ENCODE measurements at regions not wholly inside any gene's neighbourhood (a gene's known extent, or its start where the extent isn't known, plus 50 kb on each side); places are given as distances from the start of the nearest gene placed in this dataset.

DNA sequence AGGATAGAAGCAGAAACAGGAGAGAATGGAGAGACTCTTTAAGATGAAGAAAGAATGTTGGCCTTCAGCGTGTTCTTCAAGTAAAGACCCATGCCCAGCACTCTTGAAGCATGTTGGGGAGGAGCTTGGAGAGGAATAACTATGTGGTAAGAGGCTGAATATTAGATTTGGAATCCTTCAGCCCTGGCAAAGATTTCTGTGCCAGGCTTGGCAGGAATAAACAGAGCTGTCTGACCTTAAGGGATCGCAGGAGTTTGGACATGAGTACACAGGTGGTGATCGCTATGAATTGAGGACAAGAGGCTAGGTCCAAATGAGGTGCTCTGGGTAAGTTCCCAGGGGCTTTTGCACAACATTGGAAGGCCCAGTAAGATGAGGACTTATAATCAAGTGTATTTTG is 132.6 kb upstream of the TBL1XR1 start:
- DNase-seq (ENCODE audit: low spot score) (no peak), ATAC-seq (no peak)
- Mint-ChIP-seq H3K4me1 (0 out of 2 replicates have a peak, but pooled peaks cover 2% of the 10 kb centered on the region), H3K27me3 (ENCODE audit: low read depth) (no peaks in the 10 kb centered on the region; the same call in 1 of the 2 replicates), H3K9me3 (no peaks in the 10 kb centered on the region), H3K36me3 (no peaks in the 10 kb centered on the region), H3K4me3 (no peak overlapping the region), H3K27ac (no peak overlapping the region)
- POLR2A ChIA-PET: no interaction called here
- CTCF ChIA-PET: no interaction called here
- TF ChIP-seq GTF2I (CRISPR knock-in tag; conservative IDR thresholded peaks at IDR 0.05) (no peak), PRRX2 (CRISPR knock-in tag; IDR thresholded peaks at IDR 0.05) (no peak), ESRRA (CRISPR knock-in tag; IDR thresholded peaks at IDR 0.05; ENCODE audit: borderline replicate concordance) (no peak), KAT7 (CRISPR knock-in tag; IDR thresholded peaks at IDR 0.05; ENCODE audit: borderline replicate concordance) (no peak), JAZF1 (CRISPR knock-in tag; IDR thresholded peaks at IDR 0.05) (no peak), TEAD4 (CRISPR knock-in tag; IDR thresholded peaks at IDR 0.05) (no peak), TP53 (CRISPR knock-in tag; IDR thresholded peaks at IDR 0.05) (no peak), SOX15 (CRISPR knock-in tag; IDR thresholded peaks at IDR 0.05) (no peak), ZBTB21 (CRISPR knock-in tag; IDR thresholded peaks at IDR 0.05; ENCODE audit: borderline replicate concordance) (no peak)
- TF ChIP-seq, protein P1, sequence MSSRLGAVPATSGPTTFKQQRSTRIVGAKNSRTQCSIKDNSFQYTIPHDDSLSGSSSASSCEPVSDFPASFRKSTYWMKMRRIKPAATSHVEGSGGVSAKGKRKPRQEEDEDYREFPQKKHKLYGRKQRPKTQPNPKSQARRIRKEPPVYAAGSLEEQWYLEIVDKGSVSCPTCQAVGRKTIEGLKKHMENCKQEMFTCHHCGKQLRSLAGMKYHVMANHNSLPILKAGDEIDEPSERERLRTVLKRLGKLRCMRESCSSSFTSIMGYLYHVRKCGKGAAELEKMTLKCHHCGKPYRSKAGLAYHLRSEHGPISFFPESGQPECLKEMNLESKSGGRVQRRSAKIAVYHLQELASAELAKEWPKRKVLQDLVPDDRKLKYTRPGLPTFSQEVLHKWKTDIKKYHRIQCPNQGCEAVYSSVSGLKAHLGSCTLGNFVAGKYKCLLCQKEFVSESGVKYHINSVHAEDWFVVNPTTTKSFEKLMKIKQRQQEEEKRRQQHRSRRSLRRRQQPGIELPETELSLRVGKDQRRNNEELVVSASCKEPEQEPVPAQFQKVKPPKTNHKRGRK (CRISPR knock-in tag; IDR thresholded peaks at IDR 0.05; ENCODE audit: borderline replicate concordance): no peak

DNA sequence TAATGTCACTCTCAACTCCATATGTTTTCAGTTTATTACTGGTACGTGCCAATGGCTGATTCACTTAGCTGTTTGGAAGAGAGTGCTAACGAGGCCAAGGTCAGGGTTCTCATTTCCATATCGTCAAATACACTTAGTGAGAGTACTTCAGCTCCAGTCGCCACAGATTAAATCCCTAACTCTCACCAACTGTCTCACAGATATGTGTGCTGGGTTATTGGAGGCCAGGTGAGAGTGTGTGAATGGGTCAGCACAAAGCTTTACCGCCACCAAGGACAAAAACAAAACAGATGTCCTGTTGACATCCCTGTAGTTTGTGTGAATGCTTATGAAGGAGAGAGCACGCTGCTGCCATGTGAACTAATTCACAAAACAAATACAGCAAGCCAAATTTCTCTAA is 133.5 kb upstream of the TBL1XR1 start:
- H3K36me3 Mint-ChIP-seq: no peaks in the 10 kb centered on the region
- ChIA-PET POLR2A (no interaction called here), CTCF (no interaction called here)
- ATAC-seq (no peak), DNase-seq (ENCODE audit: low spot score) (no peak)
- no peak overlapping the region for H3K4me3 Mint-ChIP-seq
- H3K4me1 Mint-ChIP-seq: 0 out of 2 replicates have a peak, but pooled peaks cover 2% of the 10 kb centered on the region
- no peaks in the 10 kb centered on the region; the same call in 1 of the 2 replicates for H3K27me3 Mint-ChIP-seq (ENCODE audit: low read depth)
- no peak overlapping the region for H3K27ac Mint-ChIP-seq
- TF ChIP-seq, protein P2, sequence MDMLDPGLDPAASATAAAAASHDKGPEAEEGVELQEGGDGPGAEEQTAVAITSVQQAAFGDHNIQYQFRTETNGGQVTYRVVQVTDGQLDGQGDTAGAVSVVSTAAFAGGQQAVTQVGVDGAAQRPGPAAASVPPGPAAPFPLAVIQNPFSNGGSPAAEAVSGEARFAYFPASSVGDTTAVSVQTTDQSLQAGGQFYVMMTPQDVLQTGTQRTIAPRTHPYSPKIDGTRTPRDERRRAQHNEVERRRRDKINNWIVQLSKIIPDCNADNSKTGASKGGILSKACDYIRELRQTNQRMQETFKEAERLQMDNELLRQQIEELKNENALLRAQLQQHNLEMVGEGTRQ (CRISPR knock-in tag; IDR thresholded peaks at IDR 0.05): no peak
- TF ChIP-seq ZBTB21 (CRISPR knock-in tag; IDR thresholded peaks at IDR 0.05; ENCODE audit: borderline replicate concordance) (no peak), ZNF263 (CRISPR knock-in tag; IDR thresholded peaks at IDR 0.05; ENCODE audit: low read depth) (no peak), ZNF416 (CRISPR knock-in tag; IDR thresholded peaks at IDR 0.05) (no peak), JAZF1 (CRISPR knock-in tag; IDR thresholded peaks at IDR 0.05) (no peak), RORB (CRISPR knock-in tag; IDR thresholded peaks at IDR 0.05) (no peak), NR1H2 (CRISPR knock-in tag; IDR thresholded peaks at IDR 0.05) (no peak), MXD4 (CRISPR knock-in tag; IDR thresholded peaks at IDR 0.05; ENCODE audit: borderline replicate concordance) (no peak), MYBL2 (CRISPR knock-in tag; IDR thresholded peaks at IDR 0.05) (no peak), ELF4 (CRISPR knock-in tag; IDR thresholded peaks at IDR 0.05; ENCODE audit: low read depth) (no peak), ZNF138 (CRISPR knock-in tag; conservative IDR thresholded peaks at IDR 0.05) (no peak), ZNF219 (CRISPR knock-in tag; IDR thresholded peaks at IDR 0.05; ENCODE audit: borderline replicate concordance) (no peak), NR2C2 (CRISPR knock-in tag; IDR thresholded peaks at IDR 0.05) (no peak), GTF2I (CRISPR knock-in tag; conservative IDR thresholded peaks at IDR 0.05) (no peak)
- TF ChIP-seq, protein P3, sequence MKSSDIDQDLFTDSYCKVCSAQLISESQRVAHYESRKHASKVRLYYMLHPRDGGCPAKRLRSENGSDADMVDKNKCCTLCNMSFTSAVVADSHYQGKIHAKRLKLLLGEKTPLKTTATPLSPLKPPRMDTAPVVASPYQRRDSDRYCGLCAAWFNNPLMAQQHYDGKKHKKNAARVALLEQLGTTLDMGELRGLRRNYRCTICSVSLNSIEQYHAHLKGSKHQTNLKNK (CRISPR knock-in tag; IDR thresholded peaks at IDR 0.05): no peak
- TF ChIP-seq, protein P4, sequence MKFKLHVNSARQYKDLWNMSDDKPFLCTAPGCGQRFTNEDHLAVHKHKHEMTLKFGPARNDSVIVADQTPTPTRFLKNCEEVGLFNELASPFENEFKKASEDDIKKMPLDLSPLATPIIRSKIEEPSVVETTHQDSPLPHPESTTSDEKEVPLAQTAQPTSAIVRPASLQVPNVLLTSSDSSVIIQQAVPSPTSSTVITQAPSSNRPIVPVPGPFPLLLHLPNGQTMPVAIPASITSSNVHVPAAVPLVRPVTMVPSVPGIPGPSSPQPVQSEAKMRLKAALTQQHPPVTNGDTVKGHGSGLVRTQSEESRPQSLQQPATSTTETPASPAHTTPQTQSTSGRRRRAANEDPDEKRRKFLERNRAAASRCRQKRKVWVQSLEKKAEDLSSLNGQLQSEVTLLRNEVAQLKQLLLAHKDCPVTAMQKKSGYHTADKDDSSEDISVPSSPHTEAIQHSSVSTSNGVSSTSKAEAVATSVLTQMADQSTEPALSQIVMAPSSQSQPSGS (CRISPR knock-in tag; IDR thresholded peaks at IDR 0.05; ENCODE audit: borderline replicate concordance, low read depth): no peak
- TF ChIP-seq, protein P5, sequence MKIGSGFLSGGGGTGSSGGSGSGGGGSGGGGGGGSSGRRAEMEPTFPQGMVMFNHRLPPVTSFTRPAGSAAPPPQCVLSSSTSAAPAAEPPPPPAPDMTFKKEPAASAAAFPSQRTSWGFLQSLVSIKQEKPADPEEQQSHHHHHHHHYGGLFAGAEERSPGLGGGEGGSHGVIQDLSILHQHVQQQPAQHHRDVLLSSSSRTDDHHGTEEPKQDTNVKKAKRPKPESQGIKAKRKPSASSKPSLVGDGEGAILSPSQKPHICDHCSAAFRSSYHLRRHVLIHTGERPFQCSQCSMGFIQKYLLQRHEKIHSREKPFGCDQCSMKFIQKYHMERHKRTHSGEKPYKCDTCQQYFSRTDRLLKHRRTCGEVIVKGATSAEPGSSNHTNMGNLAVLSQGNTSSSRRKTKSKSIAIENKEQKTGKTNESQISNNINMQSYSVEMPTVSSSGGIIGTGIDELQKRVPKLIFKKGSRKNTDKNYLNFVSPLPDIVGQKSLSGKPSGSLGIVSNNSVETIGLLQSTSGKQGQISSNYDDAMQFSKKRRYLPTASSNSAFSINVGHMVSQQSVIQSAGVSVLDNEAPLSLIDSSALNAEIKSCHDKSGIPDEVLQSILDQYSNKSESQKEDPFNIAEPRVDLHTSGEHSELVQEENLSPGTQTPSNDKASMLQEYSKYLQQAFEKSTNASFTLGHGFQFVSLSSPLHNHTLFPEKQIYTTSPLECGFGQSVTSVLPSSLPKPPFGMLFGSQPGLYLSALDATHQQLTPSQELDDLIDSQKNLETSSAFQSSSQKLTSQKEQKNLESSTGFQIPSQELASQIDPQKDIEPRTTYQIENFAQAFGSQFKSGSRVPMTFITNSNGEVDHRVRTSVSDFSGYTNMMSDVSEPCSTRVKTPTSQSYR (CRISPR knock-in tag; IDR thresholded peaks at IDR 0.05): no peak
- TF ChIP-seq, protein P6, sequence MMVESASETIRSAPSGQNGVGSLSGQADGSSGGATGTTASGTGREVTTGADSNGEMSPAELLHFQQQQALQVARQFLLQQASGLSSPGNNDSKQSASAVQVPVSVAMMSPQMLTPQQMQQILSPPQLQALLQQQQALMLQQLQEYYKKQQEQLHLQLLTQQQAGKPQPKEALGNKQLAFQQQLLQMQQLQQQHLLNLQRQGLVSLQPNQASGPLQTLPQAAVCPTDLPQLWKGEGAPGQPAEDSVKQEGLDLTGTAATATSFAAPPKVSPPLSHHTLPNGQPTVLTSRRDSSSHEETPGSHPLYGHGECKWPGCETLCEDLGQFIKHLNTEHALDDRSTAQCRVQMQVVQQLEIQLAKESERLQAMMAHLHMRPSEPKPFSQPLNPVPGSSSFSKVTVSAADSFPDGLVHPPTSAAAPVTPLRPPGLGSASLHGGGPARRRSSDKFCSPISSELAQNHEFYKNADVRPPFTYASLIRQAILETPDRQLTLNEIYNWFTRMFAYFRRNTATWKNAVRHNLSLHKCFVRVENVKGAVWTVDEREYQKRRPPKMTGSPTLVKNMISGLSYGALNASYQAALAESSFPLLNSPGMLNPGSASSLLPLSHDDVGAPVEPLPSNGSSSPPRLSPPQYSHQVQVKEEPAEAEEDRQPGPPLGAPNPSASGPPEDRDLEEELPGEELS (CRISPR knock-in tag; IDR thresholded peaks at IDR 0.05): no peak
- TF ChIP-seq, protein P7, sequence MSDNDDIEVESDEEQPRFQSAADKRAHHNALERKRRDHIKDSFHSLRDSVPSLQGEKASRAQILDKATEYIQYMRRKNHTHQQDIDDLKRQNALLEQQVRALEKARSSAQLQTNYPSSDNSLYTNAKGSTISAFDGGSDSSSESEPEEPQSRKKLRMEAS (CRISPR knock-in tag; IDR thresholded peaks at IDR 0.05): no peak
- no peaks in the 10 kb centered on the region for H3K9me3 Mint-ChIP-seq
